Endothelial cell (in vitro differentiated cells): ENCODE measurements at regions not wholly inside any gene's neighbourhood (a gene's known extent, or its start where the extent isn't known, plus 50 kb on each side); places are given as distances from the start of the nearest gene placed in this dataset.

Source experiments
- DNase-seq: peaks from one replicate; pipeline ENCODE4 v3.0.0; 2021; ENCODE audit warnings: low spot score
- H3K27ac Mint-ChIP-seq: one replicate; pipeline ENCODE4 v1.8.0; 2021; ENCODE audit warnings: mixed read lengths, inconsistent platforms; ENCODE audit not compliant: unreplicated experiment
- H3K27me3 Mint-ChIP-seq: one replicate; pipeline ENCODE4 v1.8.0; 2021; ENCODE audit warnings: mild to moderate bottlenecking, moderate library complexity, mixed read lengths, inconsistent platforms; ENCODE audit not compliant: unreplicated experiment
- H3K36me3 Mint-ChIP-seq: one replicate; pipeline ENCODE4 v1.8.0; 2021; ENCODE audit warnings: mild to moderate bottlenecking, low read depth, mixed read lengths, inconsistent platforms; ENCODE audit not compliant: unreplicated experiment
- H3K4me1 Mint-ChIP-seq: one replicate; pipeline ENCODE4 v1.8.0; 2021; ENCODE audit warnings: mild to moderate bottlenecking, mixed read lengths, inconsistent platforms; ENCODE audit not compliant: unreplicated experiment
- H3K4me3 Mint-ChIP-seq: one replicate; pipeline ENCODE4 v1.8.0; 2021; ENCODE audit warnings: mild to moderate bottlenecking, mixed read lengths, inconsistent platforms; ENCODE audit not compliant: unreplicated experiment
- H3K9me3 Mint-ChIP-seq: one replicate; pipeline ENCODE4 v1.8.0; 2021; ENCODE audit warnings: mixed read lengths, inconsistent platforms; ENCODE audit not compliant: unreplicated experiment
- CTCF ChIP-seq: fragments of 200-600 bp; sonication (generic); IDR thresholded peaks from one replicate; pipeline ENCODE4 v1.5.0; 2021; ENCODE audit warnings: antibody characterized with exemption; ENCODE audit not compliant: unreplicated experiment

- Mint-ChIP-seq H3K4me1 (no peaks in the 10 kb centered on the region), H3K27ac (no peak overlapping the region), H3K27me3 (no peaks in the 10 kb centered on the region), H3K9me3 (no peaks in the 10 kb centered on the region), H3K36me3 (no peaks in the 10 kb centered on the region), H3K4me3 (no peak overlapping the region)
- no peak for TF ChIP-seq CTCF
- no peak for DNase-seq
These were observed 408.5 kb downstream of the GLUD2 start for GRCh38 chrX:121455890-121456289.

DNA sequence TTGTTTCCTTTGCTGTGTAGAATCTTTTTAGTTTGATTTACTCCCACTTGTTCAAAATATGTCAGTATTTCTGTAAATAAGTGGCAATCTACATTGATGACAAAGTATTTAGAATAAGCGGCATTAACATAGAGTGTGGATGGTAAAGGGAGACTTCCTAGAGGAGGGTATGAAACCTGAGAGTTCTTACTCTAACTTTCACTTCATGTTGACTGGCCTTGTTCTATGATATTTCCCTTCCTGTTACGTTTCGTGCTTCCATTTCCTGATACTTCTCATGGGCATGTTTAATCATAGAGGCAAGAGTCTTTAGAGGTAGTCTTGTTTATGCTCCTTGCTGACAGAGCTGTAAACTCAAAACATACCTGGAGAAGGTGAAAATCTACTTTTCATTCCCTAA lies 408.9 kb downstream of the GLUD2 start:
- no peak for DNase-seq
- Mint-ChIP-seq H3K4me3 (no peak overlapping the region), H3K27me3 (no peaks in the 10 kb centered on the region), H3K9me3 (no peaks in the 10 kb centered on the region), H3K4me1 (no peaks in the 10 kb centered on the region), H3K36me3 (no peaks in the 10 kb centered on the region), H3K27ac (no peak overlapping the region)
- TF ChIP-seq CTCF: no peak

GRCh38 chrX:121457096-121457495 lies 409.7 kb downstream of the GLUD2 start:
- H3K27ac Mint-ChIP-seq: no peak overlapping the region
- H3K36me3 Mint-ChIP-seq: no peaks in the 10 kb centered on the region
- no peaks in the 10 kb centered on the region for H3K4me1 Mint-ChIP-seq
- H3K27me3 Mint-ChIP-seq: no peaks in the 10 kb centered on the region
- no peak for DNase-seq
- H3K4me3 Mint-ChIP-seq: no peak overlapping the region
- no peak for TF ChIP-seq CTCF
- no peaks in the 10 kb centered on the region for H3K9me3 Mint-ChIP-seq

DNA sequence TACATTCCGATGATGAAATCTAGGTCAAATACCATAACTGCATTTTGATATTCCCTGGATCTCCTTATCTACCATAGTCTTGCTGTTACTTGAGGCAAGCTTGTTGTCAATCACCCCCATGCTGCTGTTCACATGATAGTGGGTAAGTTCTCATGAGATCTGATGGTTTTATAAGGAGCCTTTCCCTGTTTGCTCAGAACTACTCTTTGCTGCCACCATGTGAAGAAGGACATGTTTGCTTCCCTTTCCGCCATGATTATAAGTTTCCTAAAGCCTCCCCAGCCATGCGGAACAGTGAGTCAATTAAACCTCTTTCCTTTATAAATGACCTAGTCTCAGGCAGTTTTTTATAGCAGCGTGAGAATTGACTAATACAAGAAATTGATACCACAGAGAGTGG lies 432.0 kb downstream of the GLUD2 start:
- Mint-ChIP-seq H3K4me3 (no peak overlapping the region), H3K27ac (no peak overlapping the region), H3K9me3 (no peaks in the 10 kb centered on the region), H3K4me1 (no peaks in the 10 kb centered on the region), H3K27me3 (peaks cover 4% of the 10 kb centered on the region), H3K36me3 (no peaks in the 10 kb centered on the region)
- no peak for DNase-seq
- no peak for TF ChIP-seq CTCF

- DNase-seq: no peak
- H3K36me3 Mint-ChIP-seq: no peaks in the 10 kb centered on the region
- no peak for TF ChIP-seq CTCF
These were observed 449.6 kb downstream of the GLUD2 start for GRCh38 chrX:121496966-121497365.

More at GRCh38 chrX:121496966-121497365, 449.6 kb downstream of the GLUD2 start:
- no peak overlapping the region for H3K27ac Mint-ChIP-seq
- no peak overlapping the region for H3K4me3 Mint-ChIP-seq
- peaks cover 1% of the 10 kb centered on the region for H3K27me3 Mint-ChIP-seq
- no peaks in the 10 kb centered on the region for H3K9me3 Mint-ChIP-seq
- H3K4me1 Mint-ChIP-seq: no peaks in the 10 kb centered on the region
